Fibroblast of the aortic adventitia (primary cell): ENCODE measurements at regions not wholly inside any gene's neighbourhood (a gene's known extent, or its start where the extent isn't known, plus 50 kb on each side); places are given as distances from the start of the nearest gene placed in this dataset.

Experiments used
- DNase-seq: peaks from one replicate; pipeline ENCODE4 v3.0.0-alpha.2; 2010; ENCODE audit warnings: low read depth
- H3K4me3 ChIP-seq: 2 replicates; pipeline ENCODE4 v1.5.1; 2011; ENCODE audit warnings: low read depth, mild to moderate bottlenecking, control low read depth, low read length, moderate library complexity
- CTCF ChIP-seq: IDR thresholded peaks from 2 replicates; pipeline ENCODE4 v1.5.1; 2011; ENCODE audit warnings: mild to moderate bottlenecking, low read length, control low read depth, inconsistent platforms; ENCODE audit not compliant: insufficient read depth

- DNase-seq, result no peak
- H3K4me3 ChIP-seq, result no peak overlapping the region
- TF ChIP-seq CTCF, result no peak
These were observed 299.1 kb upstream of the IGFBP3 start for GRCh38 chr7:46220066-46220630.

GRCh38 chr7:46218461-46219200, 297.6 kb upstream of the IGFBP3 start:
- TF ChIP-seq CTCF, result no peak
- no peak overlapping the region for H3K4me3 ChIP-seq
- no peak for DNase-seq

- DNase-seq, result no peak
- no peak for TF ChIP-seq CTCF
- H3K4me3 ChIP-seq, result no peak overlapping the region
These were observed 295.0 kb upstream of the IGFBP3 start for GRCh38 chr7:46215987-46216567.

- no peak overlapping the region for H3K4me3 ChIP-seq
- DNase-seq, result no peak
- no peak for TF ChIP-seq CTCF
These were observed 293.5 kb upstream of the IGFBP3 start for GRCh38 chr7:46214526-46214925.

- no peak for DNase-seq
- TF ChIP-seq CTCF, result no peak
These were observed 292.1 kb upstream of the IGFBP3 start for GRCh38 chr7:46213154-46213537.

GRCh38 chr7:46212425-46213153, 291.5 kb upstream of the IGFBP3 start:
- DNase-seq, result no peak
- no peak overlapping the region for H3K4me3 ChIP-seq
- TF ChIP-seq CTCF, result no peak

More at GRCh38 chr7:46213154-46213537, 292.1 kb upstream of the IGFBP3 start:
- no peak overlapping the region for H3K4me3 ChIP-seq
